ENCODE measurements at regions not wholly inside any gene's neighbourhood (a gene's known extent, or its start where the extent isn't known, plus 50 kb on each side); places are given as distances from the start of the nearest gene placed in this dataset.
"Not testable (repeated sequence)": the region's sequence is repeated elsewhere in the genome, so short reads cannot be mapped to it uniquely, and the experiment has no call there.

DNA sequence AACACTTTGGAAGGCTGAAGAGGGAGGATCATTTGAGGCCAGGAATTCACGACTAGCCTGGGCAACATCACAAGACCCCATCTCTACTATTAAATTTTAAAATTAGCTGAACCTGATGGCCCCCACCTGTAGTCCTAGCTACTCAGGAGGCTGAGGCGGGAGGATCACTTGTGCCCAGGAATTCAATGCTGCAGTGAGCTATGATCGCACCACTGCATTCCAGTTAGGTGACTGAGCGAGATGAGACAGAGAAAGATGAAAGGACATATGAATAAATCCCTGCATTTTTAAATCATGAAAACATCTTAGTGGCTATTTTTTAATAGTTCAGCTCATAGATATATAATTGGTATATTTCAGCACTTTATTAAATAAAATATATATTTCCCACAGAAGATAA, 93.8 kb downstream of the GPR63 start:
- ATAC-seq = no peak

DNA sequence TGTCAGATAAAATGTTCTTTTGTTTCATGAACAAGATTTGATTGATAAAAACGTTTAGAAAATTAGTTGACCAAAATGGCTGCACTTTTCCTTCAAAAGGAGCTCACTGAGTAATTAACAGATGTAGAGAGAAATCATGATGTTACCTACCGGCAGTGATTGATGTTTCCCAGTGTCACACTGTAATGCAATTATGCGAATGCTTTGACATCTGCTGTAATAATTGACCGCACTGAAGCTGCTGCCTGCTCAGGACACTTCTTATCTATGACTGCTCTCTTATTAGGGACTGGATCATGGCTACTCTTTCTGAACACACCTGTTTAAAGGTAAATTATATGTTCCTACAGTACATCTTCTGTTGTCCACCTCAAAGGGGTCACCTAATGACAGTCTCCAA, 94.6 kb downstream of the GPR63 start:
- no peak for ATAC-seq

DNA sequence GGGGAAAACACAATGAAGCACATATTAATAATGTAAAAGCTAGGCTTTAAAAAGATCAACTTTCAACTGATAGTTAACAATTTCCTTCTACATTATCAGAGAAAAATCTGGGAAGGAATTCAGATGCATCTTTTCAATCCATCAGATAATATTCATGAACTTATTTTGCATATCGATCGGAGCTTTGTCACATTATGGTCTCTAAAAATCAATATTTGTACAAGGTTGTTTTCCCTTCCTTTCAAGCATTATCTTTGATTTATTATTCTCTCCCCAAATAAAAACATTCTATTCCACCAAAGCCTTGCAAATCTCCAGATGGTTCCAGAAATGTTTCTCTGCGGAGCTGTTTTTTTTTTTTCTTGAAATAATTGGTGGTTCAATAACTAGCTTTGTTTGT, 101.9 kb downstream of the GPR63 start:
- no peak for ATAC-seq

DNA sequence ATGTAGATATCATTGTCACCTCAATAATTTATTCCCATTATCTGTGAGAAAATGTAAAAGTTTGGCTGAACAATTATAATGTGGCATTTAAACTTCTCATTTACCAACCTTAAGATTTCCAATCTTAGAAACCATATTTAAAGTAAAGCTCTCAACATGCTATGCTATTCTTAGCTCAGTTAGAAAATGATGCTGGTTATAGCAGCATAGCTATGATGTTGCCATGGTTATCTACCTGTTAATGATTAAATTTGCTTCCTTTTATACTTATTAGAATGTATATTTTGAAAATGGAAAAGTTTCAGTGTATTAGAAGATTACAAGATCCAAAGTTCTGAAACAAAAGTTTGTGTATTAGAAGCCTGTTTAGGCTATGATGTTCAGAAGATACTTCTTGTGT, 110.1 kb downstream of the GPR63 start:
- no peak for ATAC-seq

DNA sequence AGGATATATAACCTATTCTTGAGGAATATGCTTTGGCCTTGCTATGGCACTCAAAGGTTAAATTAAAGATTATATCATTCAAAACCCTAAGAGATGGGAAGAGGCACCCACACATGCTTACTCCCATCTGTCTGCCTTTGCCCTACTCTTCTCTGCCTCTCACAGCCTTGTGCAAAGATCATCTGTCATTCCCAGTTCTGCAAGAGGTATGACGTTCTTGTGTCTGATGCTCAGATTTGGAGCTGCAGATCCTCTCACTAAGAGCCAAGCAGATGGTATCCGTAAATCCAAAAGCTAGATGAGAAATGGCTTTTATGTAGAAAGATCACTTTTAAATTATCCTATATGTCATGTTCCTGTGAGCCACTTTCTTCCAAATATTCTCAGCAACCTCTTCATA, 112.0 kb downstream of the GPR63 start:
- no peak for ATAC-seq

DNA sequence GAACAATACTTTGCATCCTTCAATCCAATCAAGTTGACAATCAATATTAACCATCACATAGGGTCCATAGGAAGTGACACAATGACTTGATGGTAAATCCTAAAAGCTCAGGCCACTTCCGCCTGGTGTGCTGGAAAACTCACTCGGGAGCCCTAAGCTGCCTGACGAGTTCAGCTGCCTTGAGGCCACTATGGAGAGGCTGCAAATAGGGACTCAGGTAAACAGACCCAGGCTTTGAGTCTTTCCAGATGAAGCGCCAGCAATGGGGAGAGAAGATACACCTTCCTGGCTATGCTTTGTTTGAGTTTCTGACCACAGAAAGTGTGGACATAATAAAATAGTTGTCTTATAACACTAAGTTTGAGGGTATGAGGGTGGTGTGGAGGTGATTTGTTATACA, 112.6 kb downstream of the GPR63 start:
- ATAC-seq = no peak

DNA sequence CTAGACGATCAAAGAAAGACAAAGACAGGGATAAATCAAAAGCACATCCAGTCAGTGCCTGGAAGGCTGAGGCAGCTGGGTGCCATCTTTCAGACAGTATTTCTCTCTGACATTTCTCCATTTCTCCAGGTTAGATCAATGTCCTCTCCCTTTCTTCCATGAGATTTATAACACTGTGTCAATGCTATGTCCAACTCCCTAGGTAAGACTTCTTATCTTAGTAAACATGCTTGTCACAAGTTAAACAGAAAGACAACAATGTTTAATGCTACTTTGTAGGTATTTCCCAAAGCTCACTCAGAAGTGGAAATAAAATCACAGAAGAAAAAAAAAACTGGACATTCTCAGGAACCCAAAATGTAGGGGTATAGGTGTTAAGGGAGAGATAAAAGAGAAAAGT, 113.9 kb downstream of the GPR63 start:
- no peak for ATAC-seq

DNA sequence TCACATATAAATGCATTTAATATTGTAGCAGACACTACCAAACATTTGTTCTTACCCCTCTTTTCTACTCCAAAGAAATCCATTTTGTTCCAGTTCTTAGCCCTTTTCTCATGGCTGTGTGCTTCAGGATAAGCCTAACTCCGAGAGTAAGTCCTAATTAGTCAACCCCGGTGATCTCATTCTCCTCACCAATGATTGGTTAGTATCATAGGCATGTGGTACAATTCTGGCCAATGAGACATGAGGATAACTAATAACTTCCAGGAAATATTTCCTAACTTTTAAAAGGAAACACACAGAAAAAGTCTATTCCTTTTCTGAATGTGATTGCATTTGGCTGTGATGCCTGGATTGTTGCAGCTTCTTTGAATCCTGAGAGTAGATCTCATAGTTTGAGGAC, 116.0 kb downstream of the GPR63 start:
- ATAC-seq = no peak

DNA sequence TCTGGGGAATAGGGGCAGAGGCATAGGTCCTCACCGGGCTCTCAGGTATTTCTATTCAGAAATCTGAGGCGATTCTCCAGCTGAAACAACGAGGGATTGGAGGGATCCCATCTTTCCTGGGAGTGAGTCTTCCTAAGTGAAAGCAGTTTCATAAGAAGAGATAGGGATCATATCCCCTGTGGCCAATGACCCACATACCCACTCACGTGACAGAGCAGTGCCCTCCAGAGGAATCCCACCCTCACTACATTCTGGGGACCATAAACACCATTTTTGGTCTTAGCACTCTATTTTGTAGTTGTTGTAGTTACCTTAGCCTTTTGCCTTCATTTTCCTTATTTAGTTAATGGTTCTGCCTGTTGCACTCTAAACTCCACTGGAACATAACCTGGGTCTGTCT, 121.1 kb downstream of the GPR63 start:
- ATAC-seq = no peak

DNA sequence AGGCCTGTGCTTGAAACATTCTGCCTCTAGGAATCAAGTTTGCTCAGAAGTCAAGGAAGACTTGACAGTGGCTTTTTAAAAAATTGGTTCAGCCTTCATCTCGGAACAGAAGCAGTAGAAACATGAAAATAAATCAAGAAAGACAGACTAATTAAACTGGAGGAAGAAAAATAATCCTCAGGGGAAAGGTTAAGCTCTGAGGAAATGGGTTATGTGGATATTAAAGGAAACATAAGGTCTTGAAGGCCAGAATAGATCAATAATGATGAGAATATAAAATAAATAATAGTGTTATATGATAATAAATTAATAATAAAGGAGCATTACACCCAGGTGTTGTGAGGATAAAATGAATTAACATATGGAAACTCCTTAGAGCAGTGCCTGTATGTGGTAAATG, 121.7 kb downstream of the GPR63 start:
- no peak for ATAC-seq

DNA sequence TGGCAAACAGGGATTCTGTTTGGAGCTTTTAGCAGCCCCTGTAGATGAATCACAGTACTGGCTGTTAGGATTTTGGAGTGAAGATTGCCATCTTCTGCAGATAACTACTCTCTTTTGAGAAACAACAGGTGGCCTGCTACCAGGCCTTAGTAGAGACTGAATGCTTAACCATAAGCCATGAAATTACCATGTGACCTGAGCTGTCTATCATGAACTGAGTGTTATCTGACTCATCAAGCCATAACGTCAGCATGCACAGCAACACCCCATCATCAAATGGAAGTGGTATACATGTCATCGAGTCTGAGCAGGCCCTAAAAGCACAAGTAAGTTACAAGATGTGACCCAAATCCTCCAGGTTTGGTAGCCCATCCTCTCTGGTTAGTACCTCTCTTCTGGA, 132.6 kb downstream of the GPR63 start:
- ATAC-seq = peak; percentile 62 to 68

DNA sequence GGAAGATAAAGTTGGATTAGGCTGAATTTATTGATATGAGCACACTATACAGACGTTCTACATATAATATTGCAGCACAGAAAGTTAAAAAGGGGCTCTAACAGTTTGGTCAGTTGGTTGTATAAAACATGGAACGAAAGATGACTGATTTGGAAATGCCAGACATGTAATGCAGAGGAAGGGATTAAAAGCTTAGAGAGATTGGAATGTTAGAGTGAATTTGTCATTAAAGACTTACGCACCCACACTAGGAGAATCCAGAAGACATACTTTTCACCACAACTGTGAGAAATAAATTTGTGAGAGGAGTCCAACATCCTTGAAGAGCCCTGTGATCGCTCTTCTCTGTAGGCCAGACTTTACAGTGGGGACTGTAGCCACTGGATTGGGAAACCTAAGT, 134.7 kb downstream of the GPR63 start:
- ATAC-seq = no peak

DNA sequence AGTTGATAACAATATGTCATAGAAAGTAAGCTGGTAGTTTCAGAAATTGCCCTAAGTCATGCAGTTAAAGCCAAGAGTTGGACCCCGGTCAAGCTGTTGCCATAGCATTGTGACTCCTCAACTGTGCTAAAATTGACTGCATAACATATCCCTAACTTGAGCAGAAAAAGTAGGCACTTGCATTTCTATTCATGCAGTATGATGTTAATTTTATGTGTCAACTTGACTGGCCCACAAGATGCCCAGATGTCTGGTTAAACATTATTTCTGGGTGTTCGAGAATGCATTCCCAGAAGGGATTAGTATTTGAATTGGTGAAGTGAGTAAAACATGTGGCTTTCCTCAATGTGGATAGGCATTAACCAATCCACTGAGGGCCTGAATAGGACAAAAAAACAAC, 136.4 kb downstream of the GPR63 start:
- no peak for ATAC-seq

DNA sequence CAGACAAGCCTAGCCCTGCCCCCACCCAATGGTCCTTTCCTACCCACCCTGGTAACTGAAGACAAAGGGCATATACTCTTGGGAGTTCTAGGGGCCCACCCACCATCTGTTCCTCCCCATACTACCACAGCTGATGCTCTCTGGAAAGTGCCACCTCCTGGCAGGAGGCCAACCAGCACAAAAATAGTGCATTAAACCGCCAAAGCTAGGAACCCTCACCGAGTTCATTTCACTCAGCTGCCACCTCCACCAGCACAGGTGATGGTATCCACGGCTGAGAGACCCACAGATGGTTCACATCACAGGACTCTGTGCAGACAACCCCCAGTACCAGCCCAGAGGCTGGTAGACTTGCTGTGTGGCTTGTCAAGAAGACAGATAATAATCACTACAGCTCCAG, 131.5 kb downstream of the FHL5 start:
- ATAC-seq = not testable (repeated sequence)

DNA sequence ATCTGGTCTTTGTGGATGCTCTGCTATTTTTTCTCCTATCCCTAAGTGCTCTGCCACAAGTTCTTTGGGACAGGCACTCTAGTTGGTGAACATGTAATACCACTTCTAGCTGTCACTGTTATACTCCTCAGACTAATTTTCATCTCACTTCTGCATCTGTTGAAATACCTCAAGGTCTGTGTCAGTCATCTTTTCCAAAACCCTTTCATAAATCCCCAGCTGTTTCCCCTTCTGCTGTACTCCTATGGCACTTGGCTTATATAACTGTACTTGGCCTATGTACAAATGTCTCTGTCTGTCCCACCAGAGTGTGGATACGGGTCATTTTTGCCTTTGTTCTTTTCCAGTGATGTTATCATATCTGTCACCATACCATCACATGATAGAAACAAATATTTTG, 124.2 kb downstream of the FHL5 start:
- ATAC-seq = no peak

DNA sequence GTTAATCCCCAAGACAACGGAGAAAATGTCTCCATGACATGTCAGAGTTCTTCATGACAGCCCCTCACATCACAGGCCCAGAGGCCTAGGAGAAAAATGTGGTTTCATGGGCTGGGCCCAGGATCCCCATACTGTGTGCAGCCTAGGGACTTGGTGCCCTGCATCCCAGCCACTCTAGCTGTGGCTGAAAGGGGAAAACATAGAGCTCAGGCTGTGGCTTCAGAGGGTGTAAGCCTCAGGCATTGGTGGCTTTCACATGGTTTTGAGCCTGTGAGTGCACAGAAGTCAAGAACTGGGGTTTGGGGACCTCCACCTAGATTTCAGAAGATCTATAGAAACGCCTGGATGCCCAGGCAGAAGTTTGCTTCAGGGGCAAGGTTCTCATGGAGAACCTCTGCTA, 122.8 kb downstream of the FHL5 start:
- ATAC-seq = no peak

DNA sequence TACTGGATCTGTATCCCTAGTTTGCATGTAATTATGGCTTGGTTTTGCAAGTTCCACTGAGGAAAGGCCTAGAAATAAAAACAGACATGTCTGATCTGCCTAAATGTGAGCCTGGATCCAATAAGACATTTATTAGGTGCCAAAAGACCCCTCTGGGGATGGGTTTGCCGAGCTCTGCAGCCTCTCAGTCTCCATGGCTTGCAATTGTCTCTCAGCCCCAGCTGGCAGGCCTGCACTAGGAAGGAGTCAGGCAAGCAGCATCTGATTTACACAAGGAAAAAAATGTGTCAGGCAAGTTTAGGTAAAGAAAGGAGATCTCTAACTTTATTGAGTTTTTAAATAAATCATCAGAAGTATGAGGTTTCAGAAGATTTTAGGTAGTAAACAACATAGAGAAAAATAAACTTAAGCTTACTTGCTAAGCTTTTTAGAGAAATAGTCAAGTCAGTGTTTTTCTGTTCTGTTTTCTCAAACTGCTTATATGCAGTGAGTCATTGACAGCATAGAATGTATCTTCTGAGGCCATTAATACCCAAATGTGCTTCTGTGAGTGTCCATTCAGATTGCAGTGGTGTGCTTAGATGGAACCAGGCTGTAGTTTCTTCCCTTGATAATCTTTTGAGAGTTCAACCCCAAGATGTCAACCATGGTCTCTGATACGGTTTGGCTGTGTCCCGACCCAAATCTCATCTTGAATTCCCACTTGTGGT, 121.0 kb downstream of the FHL5 start:
- no peak for ATAC-seq

DNA sequence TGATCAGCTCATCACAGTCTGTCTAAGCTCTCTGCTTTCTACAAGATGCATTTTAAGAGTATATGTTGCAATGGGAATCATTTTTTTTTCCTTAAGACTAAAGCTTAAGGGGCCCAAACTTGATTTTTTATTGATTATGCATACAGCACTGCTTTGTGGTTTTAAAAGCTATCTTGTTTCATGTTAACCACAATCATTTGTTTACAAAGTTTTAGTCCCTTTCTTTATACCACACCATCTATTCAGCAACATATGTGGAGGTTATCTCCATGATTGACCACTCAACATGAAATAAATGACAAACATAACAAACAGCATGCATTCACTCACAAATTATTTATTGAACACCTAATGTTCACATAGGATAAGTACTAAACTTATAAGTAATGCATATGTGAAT, 119.1 kb downstream of the FHL5 start:
- no peak for ATAC-seq

DNA sequence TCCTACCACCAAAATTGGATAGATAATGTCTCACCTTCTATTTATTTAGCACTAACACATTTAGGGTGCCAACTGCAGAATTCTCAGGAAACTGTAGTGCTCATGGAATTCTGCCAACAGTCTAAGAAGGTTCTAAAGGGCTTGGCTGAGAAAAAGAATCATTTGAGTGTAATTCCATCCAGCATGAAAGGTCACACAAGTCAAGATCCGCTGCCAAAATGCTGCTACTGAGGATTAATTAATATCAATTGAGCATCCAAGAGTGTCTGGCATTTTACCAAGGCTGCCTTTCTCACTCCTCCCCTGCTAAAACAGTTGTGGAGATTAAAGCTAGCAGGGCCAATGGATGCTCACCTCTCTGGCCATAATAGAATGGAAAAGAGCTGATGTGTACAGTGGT, 112.7 kb downstream of the FHL5 start:
- no peak for ATAC-seq
